Coronary artery (tissue), 2 donors: ENCODE measurements at regions not wholly inside any gene's neighbourhood (a gene's known extent, or its start where the extent isn't known, plus 50 kb on each side); places are given as distances from the start of the nearest gene placed in this dataset.

Source experiments
- DNase-seq: peaks from one replicate; pipeline ENCODE4 v3.0.0-alpha.2; 2017; ENCODE audit warnings: low spot score
- H3K27ac ChIP-seq, 2 donors: fragments of 200-600 bp; sonication (generic); one replicate each; pipeline ENCODE4 v1.5.1; 2016 to 2019
- H3K4me3 ChIP-seq: fragments of 200-600 bp; sonication (generic); 2 replicates; pipeline ENCODE4 v1.5.1; 2016; ENCODE audit warnings: mild to moderate bottlenecking, moderate library complexity
- CTCF ChIP-seq: fragments of 200-600 bp; sonication (generic); IDR thresholded peaks from one replicate; pipeline ENCODE4 v1.5.1; 2019; ENCODE audit warnings: antibody characterized with exemption

GRCh38 chr1:112083487-112083886 lies 94.0 kb upstream of the KCND3 start:
- Histone ChIP-seq H3K4me3 (no peak overlapping the region), H3K27ac (no peak overlapping the region)
- no peak for DNase-seq
- no peak for TF ChIP-seq CTCF

- no peak for DNase-seq
- Histone ChIP-seq H3K27ac (no peak overlapping the region), H3K4me3 (no peak overlapping the region)
- no peak for TF ChIP-seq CTCF
Observed at GRCh38 chr1:112092656-112093371, 103.3 kb upstream of the KCND3 start.

- no peak for TF ChIP-seq CTCF
- no peak for DNase-seq
- Histone ChIP-seq H3K27ac (no peak overlapping the region), H3K4me3 (no peak overlapping the region)
Observed at GRCh38 chr1:112093372-112093694, 103.9 kb upstream of the KCND3 start.

GRCh38 chr1:112099979-112100378 lies 110.5 kb upstream of the KCND3 start:
- TF ChIP-seq CTCF, result no peak
- Histone ChIP-seq H3K4me3 (no peak overlapping the region), H3K27ac (no peak overlapping the region)
- no peak for DNase-seq

GRCh38 chr1:112105557-112105956 lies 116.1 kb upstream of the KCND3 start:
- no peak for TF ChIP-seq CTCF
- H3K27ac ChIP-seq, result no peak overlapping the region
- H3K4me3 ChIP-seq, result no peak overlapping the region
- DNase-seq, result no peak

- no peak for DNase-seq
- Histone ChIP-seq H3K27ac (no peak overlapping the region), H3K4me3 (no peak overlapping the region)
- no peak for TF ChIP-seq CTCF
Observed at GRCh38 chr1:112110031-112110430, 120.6 kb upstream of the KCND3 start.

GRCh38 chr1:112111734-112112133 lies 122.3 kb upstream of the KCND3 start:
- TF ChIP-seq CTCF, result no peak
- no peak for DNase-seq
- Histone ChIP-seq H3K27ac (no peak overlapping the region), H3K4me3 (no peak overlapping the region)
